ENCODE measurements at regions not wholly inside any gene's neighbourhood (a gene's known extent, or its start where the extent isn't known, plus 50 kb on each side); places are given as distances from the start of the nearest gene placed in this dataset.
A peak's percentile ranks its signal among the peaks of the same experiment; 100 is the strongest.

- H3K4me3 ChIP-seq (ENCODE audit: low read depth, low read length) = no peak overlapping the region
- no peaks in the 10 kb centered on the region for H3K36me3 ChIP-seq
- no peaks in the 10 kb centered on the region; the same call in 1 of the 2 replicates for H3K4me1 ChIP-seq
- no peak for TF ChIP-seq CTCF (IDR thresholded peaks at IDR 0.05; ENCODE audit: low read depth, low read length)
- no peaks in the 10 kb centered on the region for H3K27me3 ChIP-seq
- H3K9me3 ChIP-seq = no peaks in the 10 kb centered on the region
- DNase-seq = no peak
These were observed 362.0 kb upstream of the TMCO5A start for GRCh38 chr15:37572401-37572800.

GRCh38 chr15:37574985-37575384, 359.5 kb upstream of the TMCO5A start:
- TF ChIP-seq CTCF (IDR thresholded peaks at IDR 0.05; ENCODE audit: low read depth, low read length) = no peak
- Histone ChIP-seq H3K9me3 (no peaks in the 10 kb centered on the region), H3K4me1 (no peaks in the 10 kb centered on the region; the same call in 1 of the 2 replicates), H3K27me3 (no peaks in the 10 kb centered on the region), H3K36me3 (no peaks in the 10 kb centered on the region), H3K4me3 (ENCODE audit: low read depth, low read length) (no peak overlapping the region)
- no peak for DNase-seq

- H3K36me3 ChIP-seq = no peaks in the 10 kb centered on the region
These were observed 357.5 kb upstream of the TMCO5A start for GRCh38 chr15:37576952-37577351.

GRCh38 chr15:37581866-37582532, 352.4 kb upstream of the TMCO5A start:
- no peak for TF ChIP-seq CTCF (IDR thresholded peaks at IDR 0.05; ENCODE audit: low read depth, low read length)
- DNase-seq = no peak
- Histone ChIP-seq H3K27me3 (no peaks in the 10 kb centered on the region), H3K9me3 (peaks cover 3% of the 10 kb centered on the region; the same call in 1 of the 2 replicates), H3K4me1 (peaks cover 18% of the 10 kb centered on the region), H3K36me3 (no peaks in the 10 kb centered on the region), H3K4me3 (ENCODE audit: low read depth, low read length) (no peak overlapping the region)

More at GRCh38 chr15:37576952-37577351, 357.5 kb upstream of the TMCO5A start:
- Histone ChIP-seq H3K4me3 (ENCODE audit: low read depth, low read length) (no peak overlapping the region), H3K9me3 (no peaks in the 10 kb centered on the region), H3K4me1 (no peaks in the 10 kb centered on the region; the same call in 1 of the 2 replicates), H3K27me3 (no peaks in the 10 kb centered on the region)
- DNase-seq = no peak
- no peak for TF ChIP-seq CTCF (IDR thresholded peaks at IDR 0.05; ENCODE audit: low read depth, low read length)

GRCh38 chr15:37582852-37583251, 351.6 kb upstream of the TMCO5A start:
- Histone ChIP-seq H3K4me3 (ENCODE audit: low read depth, low read length) (no peak overlapping the region), H3K9me3 (peaks cover 3% of the 10 kb centered on the region; the same call in 1 of the 2 replicates), H3K36me3 (no peaks in the 10 kb centered on the region), H3K27me3 (no peaks in the 10 kb centered on the region), H3K4me1 (peaks cover 18% of the 10 kb centered on the region)
- peak; percentile 61 for DNase-seq
- no peak for TF ChIP-seq CTCF (IDR thresholded peaks at IDR 0.05; ENCODE audit: low read depth, low read length)

- peaks cover 18% of the 10 kb centered on the region for H3K4me1 ChIP-seq
- H3K9me3 ChIP-seq = peaks cover 3% of the 10 kb centered on the region; the same call in 1 of the 2 replicates
- no peak overlapping the region for H3K4me3 ChIP-seq (ENCODE audit: low read depth, low read length)
- no peak for TF ChIP-seq CTCF (IDR thresholded peaks at IDR 0.05; ENCODE audit: low read depth, low read length)
- H3K36me3 ChIP-seq = no peaks in the 10 kb centered on the region
- DNase-seq = no peak
- no peaks in the 10 kb centered on the region for H3K27me3 ChIP-seq
These were observed 348.3 kb upstream of the TMCO5A start for GRCh38 chr15:37586011-37586583.
